ENCODE measurements at regions not wholly inside any gene's neighbourhood (a gene's known extent, or its start where the extent isn't known, plus 50 kb on each side); places are given as distances from the start of the nearest gene placed in this dataset.

DNA sequence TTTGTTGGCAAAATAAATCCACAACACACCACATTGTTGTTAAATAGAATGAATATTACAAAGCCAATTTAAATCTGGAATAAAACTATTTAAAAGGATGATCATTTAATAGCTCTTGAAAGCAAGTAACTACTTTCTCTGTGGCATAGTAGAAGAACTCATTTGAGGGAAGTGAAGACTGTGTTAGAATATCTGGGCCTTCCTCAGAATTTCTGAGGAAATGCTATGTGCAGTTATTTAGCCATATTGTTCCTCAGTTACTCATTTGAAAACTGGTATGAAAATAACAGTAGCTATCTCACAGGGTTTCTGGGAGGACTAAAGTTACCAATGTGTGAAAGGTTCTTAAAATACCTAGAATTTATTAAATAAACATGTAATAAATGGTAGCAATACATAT is 595.8 kb downstream of the PSAT1 start:
- no peak for TF ChIP-seq EZH2phosphoT487 (IDR thresholded peaks at IDR 0.05; ENCODE audit: borderline replicate concordance)
- TF ChIP-seq, protein P1, sequence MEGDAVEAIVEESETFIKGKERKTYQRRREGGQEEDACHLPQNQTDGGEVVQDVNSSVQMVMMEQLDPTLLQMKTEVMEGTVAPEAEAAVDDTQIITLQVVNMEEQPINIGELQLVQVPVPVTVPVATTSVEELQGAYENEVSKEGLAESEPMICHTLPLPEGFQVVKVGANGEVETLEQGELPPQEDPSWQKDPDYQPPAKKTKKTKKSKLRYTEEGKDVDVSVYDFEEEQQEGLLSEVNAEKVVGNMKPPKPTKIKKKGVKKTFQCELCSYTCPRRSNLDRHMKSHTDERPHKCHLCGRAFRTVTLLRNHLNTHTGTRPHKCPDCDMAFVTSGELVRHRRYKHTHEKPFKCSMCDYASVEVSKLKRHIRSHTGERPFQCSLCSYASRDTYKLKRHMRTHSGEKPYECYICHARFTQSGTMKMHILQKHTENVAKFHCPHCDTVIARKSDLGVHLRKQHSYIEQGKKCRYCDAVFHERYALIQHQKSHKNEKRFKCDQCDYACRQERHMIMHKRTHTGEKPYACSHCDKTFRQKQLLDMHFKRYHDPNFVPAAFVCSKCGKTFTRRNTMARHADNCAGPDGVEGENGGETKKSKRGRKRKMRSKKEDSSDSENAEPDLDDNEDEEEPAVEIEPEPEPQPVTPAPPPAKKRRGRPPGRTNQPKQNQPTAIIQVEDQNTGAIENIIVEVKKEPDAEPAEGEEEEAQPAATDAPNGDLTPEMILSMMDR (conservative IDR thresholded peaks at IDR 0.05; ENCODE audit: low read length) = no peak
